SHP77 treated with DMSO at 0.1 percent for 48 hours (cell line): ENCODE measurements at regions not wholly inside any gene's neighbourhood (a gene's known extent, or its start where the extent isn't known, plus 50 kb on each side); places are given as distances from the start of the nearest gene placed in this dataset.
"Not testable (repeated sequence)": the region's sequence is repeated elsewhere in the genome, so short reads cannot be mapped to it uniquely, and the experiment has no call there.

Experiments
- DNase-seq: peaks from one replicate; lab custom pipeline; 2025; lab: John Stamatoyannopoulos, UW

DNA sequence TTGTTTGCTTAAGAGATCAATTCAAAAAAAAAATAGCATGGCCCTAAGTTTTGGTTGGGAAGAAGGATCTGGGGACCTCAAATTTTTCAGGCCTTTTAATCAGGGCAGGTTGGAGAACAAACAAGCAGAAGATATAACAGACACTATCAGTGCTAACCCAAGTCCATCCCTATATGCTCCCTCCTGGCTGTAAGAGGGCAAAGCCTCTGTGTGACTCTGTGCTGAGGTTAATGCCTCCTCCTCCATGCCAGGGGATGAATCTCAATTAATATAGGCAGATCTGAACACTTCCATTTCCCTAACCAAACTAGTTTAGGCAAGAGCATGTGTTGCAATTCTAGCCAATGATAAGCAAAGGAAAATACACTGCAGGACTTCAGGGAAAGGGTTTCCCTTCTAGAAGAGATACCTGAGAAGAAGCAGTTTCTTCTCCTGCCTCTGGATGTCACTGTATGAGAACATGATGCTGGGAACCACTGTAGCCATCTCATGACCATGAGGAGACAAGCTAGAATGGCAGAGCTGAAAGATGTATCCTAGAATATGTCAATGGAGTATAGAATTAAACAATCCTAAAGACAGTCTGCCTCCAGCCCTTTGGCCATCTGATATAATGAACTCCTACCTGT is 76.0 kb downstream of the CHD9NB start:
- no peak for DNase-seq

DNA sequence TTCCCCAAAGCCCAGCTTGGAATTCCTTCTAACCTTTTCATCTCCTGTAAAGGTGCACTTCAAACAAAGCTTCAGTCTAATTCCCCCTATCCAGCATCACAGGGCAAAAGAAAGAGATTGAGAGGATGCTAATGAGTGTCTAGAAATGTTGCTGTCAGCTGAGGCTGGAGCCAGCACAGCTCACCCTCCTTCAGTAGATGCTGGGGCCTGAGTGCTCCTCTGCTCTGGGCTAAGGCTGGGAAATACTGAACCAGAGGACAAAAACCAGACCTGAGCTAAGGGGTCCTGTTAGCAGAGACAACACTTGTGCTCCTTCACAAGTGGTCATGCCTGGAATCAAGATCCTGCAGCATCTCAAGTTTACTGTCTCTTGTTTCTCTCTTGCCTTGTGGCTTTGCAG is 85.0 kb downstream of the CHD9NB start:
- DNase-seq: no peak

DNA sequence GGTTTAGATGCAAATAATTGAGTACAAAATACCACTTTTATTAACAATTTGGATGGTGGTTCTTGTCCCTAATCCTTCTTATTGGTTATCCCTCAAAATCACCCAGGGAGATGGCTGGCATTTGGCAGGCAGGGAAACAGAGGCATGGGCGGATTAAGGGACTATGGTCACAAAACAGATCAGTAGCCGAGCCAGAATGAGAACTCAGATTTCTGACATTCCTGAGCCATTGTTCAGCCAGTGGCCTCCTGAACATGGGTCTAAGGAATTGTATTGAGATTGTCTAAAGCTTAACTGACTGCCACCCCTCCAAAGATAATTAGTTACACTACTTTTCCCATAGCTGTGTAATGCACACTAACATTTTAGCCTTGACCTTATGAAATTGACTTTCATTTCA is 88.4 kb downstream of the CHD9NB start:
- no peak for DNase-seq

DNA sequence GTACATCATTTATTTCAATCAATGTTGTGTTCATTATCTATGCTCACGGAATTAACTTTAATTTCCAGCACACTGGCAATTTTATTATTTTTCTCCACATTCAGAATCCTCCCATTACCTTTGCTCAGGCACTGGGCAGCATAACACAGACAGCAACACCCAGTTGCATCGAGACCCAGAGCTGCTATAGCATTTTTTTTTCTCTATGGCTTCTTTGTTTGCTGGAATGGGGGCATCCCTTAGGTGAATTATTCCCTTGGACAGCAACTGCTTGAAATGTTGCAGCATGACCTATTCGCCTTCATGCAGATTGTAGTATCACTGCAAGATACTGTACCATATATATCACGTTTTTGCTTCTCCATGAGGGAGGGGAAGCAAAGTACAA is 88.8 kb downstream of the CHD9NB start:
- DNase-seq: no peak

DNA sequence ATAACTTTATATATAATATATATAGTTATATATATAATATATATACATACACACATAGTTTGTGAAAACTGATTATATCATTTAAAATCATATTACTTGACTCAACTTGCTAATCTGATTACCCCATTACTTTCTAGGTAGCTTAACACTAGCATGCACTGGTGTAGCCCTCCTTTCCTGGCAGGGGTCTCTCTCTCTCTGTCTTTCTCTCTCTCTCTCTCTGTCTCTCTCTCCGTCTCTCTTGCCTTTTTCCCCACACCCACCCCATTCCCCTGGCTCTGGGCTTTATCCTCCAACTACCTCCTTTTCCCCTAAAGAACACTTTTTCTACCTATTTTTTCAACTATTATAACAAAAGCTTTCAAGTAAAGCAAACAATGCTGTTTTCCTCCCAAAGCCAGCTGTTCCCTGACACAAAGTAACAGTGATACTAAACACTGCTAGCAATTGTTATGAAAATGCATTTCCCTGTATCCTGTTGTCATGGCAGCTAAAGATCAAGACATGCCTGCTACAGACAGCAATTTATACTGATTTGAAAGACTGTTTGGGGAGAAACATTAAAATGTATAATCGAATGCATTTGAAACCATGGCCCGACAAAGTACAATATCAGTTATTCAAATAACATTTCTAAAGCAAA is 89.4 kb downstream of the CHD9NB start:
- DNase-seq: no peak

DNA sequence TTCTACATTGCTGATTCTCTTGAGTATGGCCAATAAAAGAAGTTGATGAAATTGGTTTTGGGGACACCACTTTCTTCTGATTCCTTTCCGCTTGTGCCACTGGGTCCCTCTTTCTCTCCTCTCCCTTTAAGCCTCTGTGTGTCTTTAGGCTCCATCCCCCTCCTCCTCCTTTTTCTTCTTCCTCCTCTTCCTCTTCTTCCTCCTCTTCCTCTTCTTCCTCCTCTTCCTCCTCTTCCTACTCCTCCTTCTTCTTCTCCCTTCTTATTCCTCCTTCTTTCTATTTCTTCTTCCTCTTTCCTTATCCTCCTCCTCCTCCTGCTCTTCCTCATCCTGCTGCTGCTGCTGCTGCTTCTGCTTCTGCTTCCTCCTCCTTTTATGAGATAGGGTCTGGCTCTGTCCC is 93.7 kb downstream of the CHD9NB start:
- no peak for DNase-seq

DNA sequence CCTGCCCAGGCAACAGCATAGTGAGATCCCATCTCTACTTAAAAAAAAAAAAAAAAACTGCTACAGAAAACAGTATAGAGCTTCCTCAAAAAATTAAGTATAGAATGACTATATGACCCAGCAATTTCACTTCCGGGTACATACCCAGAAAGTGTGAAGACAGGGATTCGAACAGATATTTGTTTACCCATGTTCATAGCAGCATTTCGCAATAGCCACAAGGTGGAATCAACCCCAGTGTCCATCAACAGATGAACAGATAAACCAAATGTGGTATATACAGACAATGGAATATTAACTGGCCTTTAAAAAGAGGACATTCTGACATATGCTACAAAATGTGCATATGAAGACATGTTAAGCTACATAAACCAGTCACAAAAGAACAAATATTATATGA is 95.5 kb downstream of the CHD9NB start:
- no peak for DNase-seq

DNA sequence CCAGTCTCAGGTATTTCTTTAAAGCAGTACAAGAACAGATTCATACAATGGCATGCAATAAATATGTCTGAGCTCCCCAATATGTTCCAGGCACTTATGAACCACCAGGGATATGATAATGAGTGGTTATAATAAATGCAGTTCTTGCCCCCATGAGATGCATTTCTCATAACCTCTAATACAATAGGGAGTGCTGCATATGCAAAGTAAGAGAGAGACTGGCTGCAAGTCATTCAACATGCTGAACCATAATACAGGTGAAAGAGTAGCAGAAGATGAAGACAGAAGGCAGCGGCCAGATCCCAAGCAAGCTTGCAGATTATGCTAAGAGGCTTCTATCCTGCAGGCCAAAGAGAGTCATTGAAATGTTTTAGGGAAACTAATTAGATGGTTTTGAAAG is 96.7 kb downstream of the CHD9NB start:
- DNase-seq: no peak

DNA sequence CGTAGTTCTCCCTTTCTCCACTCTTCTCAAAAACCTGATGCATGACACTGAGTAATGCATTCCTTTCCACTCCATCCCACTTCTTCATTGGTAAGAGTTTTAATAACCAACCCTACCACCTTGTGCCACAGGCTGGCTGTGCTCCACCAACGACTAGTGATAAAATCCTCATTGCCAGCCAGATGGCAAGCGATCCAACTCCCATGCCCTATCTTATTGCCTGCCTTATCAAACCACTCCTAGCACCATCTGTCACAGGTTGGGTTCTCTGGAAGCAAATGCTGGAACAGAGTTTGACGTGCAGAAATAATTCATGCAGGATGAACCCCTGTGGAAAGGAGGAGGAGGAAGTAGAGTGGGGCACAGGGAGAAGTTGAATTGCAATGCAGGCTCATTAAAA is 99.5 kb downstream of the CHD9NB start:
- no peak for DNase-seq

DNA sequence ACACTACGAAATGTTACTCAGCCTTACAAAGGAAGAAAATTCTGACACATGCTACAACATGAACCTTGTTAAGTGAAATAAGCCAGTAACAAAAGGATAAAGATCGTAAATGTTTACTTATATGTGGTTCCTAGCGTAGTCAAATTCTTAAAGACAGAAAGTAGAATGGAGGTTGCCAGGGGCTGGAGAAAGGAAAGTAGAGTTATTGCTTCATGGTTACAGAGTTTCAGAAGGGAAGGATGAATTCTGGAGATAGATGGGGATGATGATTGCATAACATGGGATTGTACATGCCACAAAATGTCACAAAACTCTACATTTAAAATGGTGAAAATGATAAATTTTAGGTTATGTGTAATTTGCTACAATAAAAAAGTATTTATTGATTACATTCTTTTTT is 103.8 kb downstream of the CHD9NB start:
- no peak for DNase-seq

DNA sequence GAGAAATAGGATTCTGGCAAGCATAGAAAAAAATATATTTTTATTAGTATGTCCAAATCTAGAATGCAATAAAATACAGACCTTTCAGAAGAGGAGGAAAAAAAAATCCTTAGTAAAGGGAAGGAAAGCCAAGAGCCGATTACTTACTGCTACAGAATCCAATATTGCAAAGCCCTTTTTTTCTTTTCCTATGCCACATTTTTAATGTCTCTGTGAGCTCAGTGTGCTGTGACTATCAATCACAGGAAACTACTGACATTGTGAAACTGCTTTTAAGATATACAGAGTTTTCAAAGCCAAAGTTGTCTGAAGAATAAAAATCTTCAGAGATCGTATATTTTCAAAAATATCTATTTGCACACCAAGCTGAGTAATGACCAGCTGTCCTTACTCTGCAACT is 120.4 kb downstream of the CHD9NB start:
- DNase-seq: no peak

DNA sequence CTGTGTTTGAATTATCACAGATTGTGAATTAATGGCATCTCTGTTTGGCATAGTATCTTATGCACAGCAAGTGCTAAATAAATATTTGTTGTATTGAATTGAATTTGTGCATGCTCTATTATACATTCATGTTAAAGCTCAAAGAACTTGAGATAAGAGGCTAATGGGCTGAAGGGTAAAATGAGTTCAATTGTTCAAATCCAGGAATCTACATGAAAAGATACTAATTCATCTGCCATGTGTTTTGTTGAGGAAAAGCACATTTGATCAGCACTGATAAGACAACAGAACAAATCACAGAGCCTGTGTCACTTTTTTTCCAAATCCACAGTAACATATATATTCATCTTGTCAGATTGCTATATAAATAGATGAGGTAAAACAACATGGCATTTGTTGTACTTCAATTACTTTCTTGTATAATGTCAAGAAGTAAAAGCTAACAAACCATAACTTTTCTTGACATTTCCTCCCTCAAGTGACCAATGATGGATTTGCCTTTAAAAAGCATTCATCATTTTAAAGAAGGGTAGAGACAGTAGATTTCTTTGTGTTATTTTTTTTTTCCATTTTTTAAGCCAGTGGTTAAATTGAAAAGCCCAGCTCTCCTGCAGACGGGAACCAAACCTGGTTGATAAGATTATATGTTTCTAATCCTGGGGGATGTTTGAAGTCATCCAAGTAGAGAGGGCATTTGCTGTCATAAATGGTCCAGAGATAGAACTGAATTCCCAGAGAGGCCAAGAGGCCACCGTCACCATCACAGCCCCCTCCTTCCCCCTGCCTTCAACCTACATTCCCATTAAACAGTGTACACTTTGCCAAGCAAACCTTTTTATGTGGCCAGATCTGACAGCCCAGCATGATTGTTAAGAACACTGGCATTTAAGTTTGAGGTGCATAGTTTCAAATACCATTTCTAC is 123.0 kb downstream of the CHD9NB start:
- no peak for DNase-seq

DNA sequence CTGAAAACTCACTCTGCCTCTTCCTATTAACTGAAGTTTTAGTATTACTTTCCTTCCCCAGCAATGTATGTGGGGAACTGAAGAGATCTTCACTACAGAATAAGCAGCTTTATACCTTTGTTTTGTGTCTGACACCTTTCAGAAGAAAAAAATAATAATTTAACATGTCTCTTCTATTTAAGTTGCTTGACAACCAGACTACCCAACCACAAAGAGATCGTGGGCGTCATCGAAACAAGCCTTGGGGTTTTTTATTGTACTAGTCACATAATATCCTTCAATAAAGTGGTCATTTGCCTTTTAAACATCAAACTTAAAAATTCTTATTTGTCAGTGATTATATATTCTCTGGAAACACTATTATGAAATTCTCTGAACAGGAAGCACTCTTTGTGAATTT is 123.7 kb downstream of the CHD9NB start:
- DNase-seq: no peak

DNA sequence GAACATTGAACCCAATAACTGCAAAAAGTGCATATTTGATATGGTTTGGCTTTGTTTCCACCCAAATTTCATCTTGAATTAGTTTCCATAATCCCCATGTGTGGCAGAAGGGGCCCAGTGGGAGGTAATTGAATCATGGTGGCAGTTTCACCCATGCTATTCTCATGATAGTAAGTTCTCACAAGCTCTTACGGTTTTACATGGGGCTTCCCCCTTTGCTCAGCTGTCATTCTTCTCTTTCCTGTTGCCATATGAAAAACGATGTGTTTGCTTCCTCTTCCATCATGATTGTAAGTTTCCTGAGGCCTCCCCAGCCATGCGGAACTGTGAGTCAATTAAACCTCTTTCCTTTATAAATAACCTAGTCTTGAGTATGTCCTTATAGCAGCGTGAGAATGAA is 127.6 kb downstream of the CHD9NB start:
- DNase-seq: no peak

DNA sequence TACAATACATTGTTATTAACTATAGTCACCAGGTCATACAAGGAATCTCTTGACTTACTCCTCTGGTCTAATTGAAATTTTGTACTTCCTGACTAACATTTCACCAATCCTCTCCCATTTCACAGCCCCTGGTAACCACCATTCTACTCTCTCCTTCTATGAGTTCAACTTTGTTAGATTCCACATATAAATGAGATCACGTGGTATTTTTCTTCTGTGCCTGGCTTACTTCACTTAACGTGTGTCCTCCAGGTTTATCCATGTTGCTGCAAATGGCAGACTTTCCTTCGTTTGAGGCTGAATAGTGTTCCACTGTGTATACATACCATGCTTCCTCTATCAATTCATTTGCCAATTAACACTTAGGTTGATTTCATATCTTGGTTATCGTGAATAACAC is 128.5 kb downstream of the CHD9NB start:
- DNase-seq: no peak

DNA sequence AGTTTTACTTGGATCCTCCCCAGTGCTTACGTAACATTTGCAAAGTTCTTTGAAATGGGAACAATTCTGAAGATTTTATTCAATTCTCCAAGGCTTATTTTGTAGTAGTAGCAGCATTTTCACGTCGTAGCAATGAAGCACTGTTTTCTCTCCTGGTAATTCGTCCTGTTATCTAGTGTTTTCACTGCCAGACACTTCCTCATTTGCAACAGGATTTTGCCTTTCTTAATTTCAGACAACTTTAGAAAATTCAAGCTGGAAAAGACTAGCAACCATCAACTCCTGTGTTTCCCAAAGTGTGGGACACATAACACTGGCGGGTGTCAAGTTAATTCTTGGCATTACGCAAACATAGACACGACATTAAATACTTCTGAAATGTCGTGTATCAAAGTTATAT is 131.6 kb downstream of the CHD9NB start:
- DNase-seq: no peak

DNA sequence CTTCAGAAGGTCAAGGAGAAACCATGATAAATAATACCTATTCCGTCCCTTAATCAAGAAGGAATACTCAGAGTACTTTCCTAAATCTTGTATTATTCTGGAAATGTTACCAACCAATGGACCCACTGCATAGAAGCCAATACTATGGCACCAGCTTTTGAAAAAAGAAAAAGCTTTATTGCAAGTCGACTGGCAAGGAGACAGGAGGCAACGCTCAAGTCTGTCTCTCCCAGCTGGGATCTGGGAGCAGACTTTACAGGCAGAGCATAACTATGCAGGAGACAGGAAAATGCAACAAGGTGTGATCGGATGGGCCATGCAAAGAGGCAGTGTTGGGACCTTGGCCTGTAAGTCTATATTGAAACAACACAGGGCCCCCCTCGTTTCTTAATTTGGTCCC is 132.4 kb downstream of the CHD9NB start:
- no peak for DNase-seq

DNA sequence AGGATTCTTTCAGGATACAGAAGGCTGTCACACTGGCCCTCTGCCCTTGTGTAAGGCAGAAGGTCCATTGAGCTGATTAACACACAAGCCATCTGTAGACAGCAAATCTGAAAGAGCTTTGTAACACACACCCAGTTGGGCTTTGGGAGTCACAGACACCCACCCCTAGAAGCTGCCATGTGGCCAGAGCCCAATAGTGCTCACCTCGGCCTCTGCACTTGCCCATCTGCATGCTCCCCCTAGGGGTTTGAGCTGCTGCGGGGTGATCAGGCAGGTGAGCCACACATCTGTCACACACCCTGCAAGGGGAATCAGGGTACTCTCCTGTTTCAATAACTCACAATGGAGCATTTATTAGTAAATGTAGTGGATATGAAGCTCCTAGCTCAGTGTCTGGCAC is 138.3 kb downstream of the CHD9NB start:
- no peak for DNase-seq

DNA sequence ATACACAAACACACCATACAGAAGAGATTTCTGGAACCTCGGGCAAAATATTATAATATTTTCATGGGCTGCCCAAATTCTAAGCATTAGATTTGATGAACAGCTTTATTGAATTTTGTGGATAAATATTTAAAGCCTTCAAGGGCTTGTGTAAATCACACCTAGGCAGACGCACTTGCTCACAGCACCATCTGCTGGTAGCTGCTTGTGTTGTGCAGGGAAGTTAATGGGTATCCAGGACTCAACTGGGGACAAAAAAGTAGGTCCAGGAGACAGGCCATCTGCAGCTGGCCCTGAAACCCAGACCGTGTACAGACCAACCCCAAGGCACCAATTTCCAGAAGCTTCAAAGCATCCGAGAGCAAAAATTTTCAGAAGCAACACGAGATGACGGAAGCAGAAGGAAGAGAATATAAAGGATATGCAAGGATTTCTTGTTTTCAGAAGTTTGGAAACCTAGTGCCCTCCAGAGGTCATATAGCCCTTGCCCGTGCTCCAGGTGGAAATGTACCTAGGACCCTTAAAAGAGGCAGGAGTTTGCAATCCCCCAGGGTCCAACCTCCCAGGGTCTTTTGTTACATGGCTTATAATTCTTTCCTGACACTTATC is 140.0 kb downstream of the CHD9NB start:
- DNase-seq: peak; percentile 48

DNA sequence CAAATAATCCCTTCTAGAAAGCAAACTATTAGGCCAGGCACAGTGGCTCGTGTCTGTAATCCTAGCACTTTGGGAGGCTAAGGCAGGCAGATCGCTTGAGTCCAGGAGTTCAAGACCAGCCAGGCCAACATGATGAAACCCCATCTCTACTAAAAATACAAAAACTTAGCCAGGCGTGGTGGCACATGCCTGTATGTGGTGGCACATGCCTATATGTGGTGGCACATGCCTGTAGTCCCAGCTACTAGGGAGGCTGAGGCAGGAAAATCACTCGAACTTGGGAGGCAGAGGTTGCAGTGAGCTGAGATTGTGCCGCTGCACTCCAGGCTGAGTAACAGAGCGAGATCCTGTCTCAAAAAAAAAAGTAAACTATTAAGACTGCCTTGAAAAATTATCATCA is 144.6 kb downstream of the CHD9NB start:
- not testable (repeated sequence) for DNase-seq

DNA sequence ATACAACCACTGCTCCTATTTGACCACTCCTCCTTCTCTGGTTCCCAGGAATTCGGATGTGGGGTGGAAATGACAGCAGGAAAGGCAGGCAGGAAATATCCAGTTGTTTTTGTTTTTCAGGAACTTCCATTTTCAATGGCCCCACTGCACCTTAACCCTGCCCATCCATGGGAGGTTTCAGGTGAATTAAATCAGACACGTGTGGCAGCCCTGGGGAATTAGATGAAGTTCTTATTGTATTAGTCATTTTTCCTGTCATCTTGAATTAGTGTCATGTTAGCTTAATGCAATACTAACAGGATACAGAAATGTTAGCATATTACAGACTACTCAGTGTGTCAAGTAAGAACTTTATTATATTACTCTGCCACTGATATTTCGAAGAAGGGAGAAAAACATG is 146.4 kb downstream of the CHD9NB start:
- DNase-seq: no peak

DNA sequence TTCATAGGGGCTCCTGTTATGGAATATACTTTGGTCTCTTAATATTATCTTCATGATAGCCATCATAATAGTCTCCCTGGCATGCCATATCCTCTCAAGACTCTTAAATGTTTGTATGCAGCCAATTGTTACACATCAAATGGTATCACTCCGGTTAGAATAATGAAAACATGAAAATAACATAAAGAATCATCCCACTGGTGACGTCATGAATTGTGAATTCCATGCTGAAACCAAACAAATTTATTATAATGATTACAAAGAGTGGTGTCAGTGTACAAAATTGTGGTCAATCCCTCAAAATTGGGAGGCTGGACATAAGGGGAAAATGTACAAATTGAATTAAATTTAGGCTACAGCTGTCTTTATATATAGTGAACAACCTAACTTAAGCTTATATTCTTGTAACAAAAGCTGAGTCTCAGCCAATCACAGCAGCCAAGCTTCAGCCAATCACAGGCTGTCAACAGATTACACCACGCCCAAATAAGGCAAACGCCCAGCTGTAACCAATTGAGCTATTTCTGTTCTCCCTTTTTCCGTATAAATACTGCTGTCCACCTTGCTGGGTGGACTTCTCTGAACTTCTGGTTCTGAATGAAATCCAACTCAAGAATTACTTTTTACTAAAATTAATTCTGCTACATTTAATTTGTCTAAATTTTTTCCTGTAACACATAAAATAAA is 156.1 kb downstream of the CHD9NB start:
- DNase-seq: no peak
